ENCODE measurements at regions not wholly inside any gene's neighbourhood (a gene's known extent, or its start where the extent isn't known, plus 50 kb on each side); places are given as distances from the start of the nearest gene placed in this dataset.

GRCh38 chr21:41092312-41092711 lies 75.6 kb upstream of the BACE2 start:
- no CpG with 5 or more reads among the region's 7 CpGs for WGBS (ENCODE audit: insufficient coverage)
- Histone ChIP-seq H3K9me3 (replicated peaks in 1 of 2; ENCODE audit: control insufficient read depth in 1 of 2, insufficient read depth in 1 of 2, low read length in 2 of 2) (no peaks in the 10 kb centered on the region), H3K36me3 (replicated peaks in 1 of 2; ENCODE audit: control insufficient read depth in 1 of 2, insufficient read depth in 2 of 2, low read length in 2 of 2) (no peaks in the 10 kb centered on the region), H3K79me2 (ENCODE audit: insufficient read depth, low read length) (no peaks in the 10 kb centered on the region), H3K27ac (ENCODE audit: low read depth in 1 of 2, low read length in 2 of 2) (no peak overlapping the region), H3K4me1 (ENCODE audit: control insufficient read depth in 1 of 2, insufficient read depth in 2 of 2, low read length in 2 of 2) (no peaks in the 10 kb centered on the region), H3K4me2 (replicated peaks; ENCODE audit: extremely low read depth, low read length, poor library complexity, severe bottlenecking) (no peak overlapping the region), H4K20me1 (ENCODE audit: insufficient read depth, low read length) (no peaks in the 10 kb centered on the region), H3K27me3 (ENCODE audit: control insufficient read depth in 2 of 2, insufficient read depth in 2 of 2, low read length in 2 of 2) (no peaks in the 10 kb centered on the region), H3K4me3 (replicated peaks in 1 of 3; ENCODE audit: low read depth in 2 of 3, low read length in 3 of 3) (no peak overlapping the region), H3K9ac (ENCODE audit: insufficient read depth, low read length, poor library complexity, severe bottlenecking) (no peak overlapping the region), H2AFZ (ENCODE audit: insufficient read depth, low read depth, low read length, poor library complexity, severe bottlenecking) (no peak overlapping the region)
- DNase-seq = no peak
- no peaks in the 10 kb centered on the region for H3K36me3 Mint-ChIP-seq
- H3K27ac Mint-ChIP-seq = no peak overlapping the region
- H3K4me3 Mint-ChIP-seq = no peak overlapping the region
- peaks cover 0 to 2% (median 0%) of the 10 kb centered on the region in 7 donors for H3K9me3 Mint-ChIP-seq
- no peak for TF ChIP-seq CTCF (IDR thresholded peaks at IDR 0.05)
- intact Hi-C loops (cut with micrococcal nuclease) = no loop called here
- peaks cover 7% of the 10 kb centered on the region for H3K4me1 Mint-ChIP-seq
- peaks cover 5 to 14% (median 10%) of the 10 kb centered on the region in 3 donors for H3K27me3 Mint-ChIP-seq (ENCODE audit: low read depth in 3 of 3)

GRCh38 chr21:41095983-41096382 lies 72.0 kb upstream of the BACE2 start:
- TF ChIP-seq CTCF (IDR thresholded peaks at IDR 0.05) = no peak
- H3K4me3 Mint-ChIP-seq = peak overlapping the region in 1 of 2 donors; percentile 44
- no peak overlapping the region for H3K4me2 ChIP-seq (replicated peaks; ENCODE audit: extremely low read depth, low read length, poor library complexity, severe bottlenecking)
- no peaks in the 10 kb centered on the region for H3K4me1 ChIP-seq (ENCODE audit: control insufficient read depth in 1 of 2, insufficient read depth in 2 of 2, low read length in 2 of 2)
- no peak overlapping the region for H3K9ac ChIP-seq (ENCODE audit: insufficient read depth, low read length, poor library complexity, severe bottlenecking)
- no CpG with 5 or more reads among the region's 6 CpGs for WGBS (ENCODE audit: insufficient coverage)
- H3K27me3 ChIP-seq (ENCODE audit: control insufficient read depth in 2 of 2, insufficient read depth in 2 of 2, low read length in 2 of 2) = no peaks in the 10 kb centered on the region
- no peaks in the 10 kb centered on the region for H3K36me3 ChIP-seq (replicated peaks in 1 of 2; ENCODE audit: control insufficient read depth in 1 of 2, insufficient read depth in 2 of 2, low read length in 2 of 2)
- H3K4me3 ChIP-seq (replicated peaks in 1 of 3; ENCODE audit: low read depth in 2 of 3, low read length in 3 of 3) = no peak overlapping the region
- DNase-seq = no peak
- H4K20me1 ChIP-seq (ENCODE audit: insufficient read depth, low read length) = no peaks in the 10 kb centered on the region
- peaks cover 0 to 4% of the 10 kb centered on the region in 2 donors for H3K9me3 ChIP-seq (replicated peaks in 1 of 2; ENCODE audit: control insufficient read depth in 1 of 2, insufficient read depth in 1 of 2, low read length in 2 of 2)
- H3K36me3 Mint-ChIP-seq = no peaks in the 10 kb centered on the region
- no peak overlapping the region for H2AFZ ChIP-seq (ENCODE audit: insufficient read depth, low read depth, low read length, poor library complexity, severe bottlenecking)
- peaks cover 3 to 10% (median 7%) of the 10 kb centered on the region in 3 donors for H3K27me3 Mint-ChIP-seq (ENCODE audit: low read depth in 3 of 3)
- no peaks in the 10 kb centered on the region for H3K79me2 ChIP-seq (ENCODE audit: insufficient read depth, low read length)
- H3K4me1 Mint-ChIP-seq = peaks cover 7% of the 10 kb centered on the region
- H3K27ac ChIP-seq (ENCODE audit: low read depth in 1 of 2, low read length in 2 of 2) = no peak overlapping the region
- intact Hi-C loops (cut with micrococcal nuclease) = no loop called here
- H3K9me3 Mint-ChIP-seq = peaks cover 0 to 5% (median 2%) of the 10 kb centered on the region in 7 donors
- H3K27ac Mint-ChIP-seq = no peak overlapping the region
